Transverse colon (tissue), 4 donors: ENCODE measurements at regions not wholly inside any gene's neighbourhood (a gene's known extent, or its start where the extent isn't known, plus 50 kb on each side); places are given as distances from the start of the nearest gene placed in this dataset.
A peak's percentile ranks its signal among the peaks of the same experiment; 100 is the strongest.

Source experiments
- DNase-seq: peaks from one replicate; pipeline ENCODE4 v3.0.0-alpha.2; 2019
- H3K27ac ChIP-seq, 4 donors: fragments of 200-600 bp; sonication (generic); 2 replicates each; pipeline ENCODE4 v1.5.1; 2016 to 2018; ENCODE audit warnings: inconsistent platforms in 4 of 4
- H3K27me3 ChIP-seq: fragments of 200-600 bp; sonication (generic); 2 replicates; pipeline ENCODE4 v1.5.1; 2017; ENCODE audit warnings: inconsistent platforms
- H3K36me3 ChIP-seq, 4 donors: fragments of 200-600 bp; sonication (generic); 2 replicates each; pipeline ENCODE4 v1.5.1; 2017 to 2019; ENCODE audit warnings: inconsistent platforms in 4 of 4
- H3K4me1 ChIP-seq, 4 donors: fragments of 200-600 bp; sonication (generic); 2 replicates each; pipeline ENCODE4 v1.5.1; 2017 to 2020; ENCODE audit warnings: inconsistent platforms in 4 of 4
- H3K4me3 ChIP-seq, 4 donors: fragments of 200-600 bp; sonication (generic); 1 replicate in 1 of 4; 2 replicates in 3 of 4; pipeline versions ENCODE4 v1.5.1 to v1.6.1; 2017 to 2019; ENCODE audit warnings: inconsistent platforms in 4 of 4
- H3K9me3 ChIP-seq, 2 donors: fragments of 200-600 bp; sonication (generic); 2 replicates each; pipeline ENCODE4 v1.5.1; 2017 to 2019; ENCODE audit warnings: inconsistent platforms in 2 of 2
- CTCF ChIP-seq, 5 experiments: fragments of 200-600 bp in 3 of 5; fragments of 450-650 bp in 2 of 5; sonication (generic) in 3 of 5; IDR thresholded peaks; 1 replicate in 2 of 5; 2 replicates in 3 of 5; pipeline ENCODE4 v1.5.1; 2016 to 2017; ENCODE audit warnings: antibody characterized with exemption in 5 of 5, inconsistent platforms in 3 of 5, mild to moderate bottlenecking in 2 of 5, moderate library complexity in 1 of 5
- EP300 ChIP-seq: sonication (generic); formaldehyde crosslinking; IDR thresholded peaks from one replicate; pipeline ENCODE4 v1.6.1; 2017; ENCODE audit warnings: antibody characterized with exemption, low read depth
- POLR2A ChIP-seq: fragments of 450-650 bp; IDR thresholded peaks from one replicate; pipeline ENCODE4 v1.6.1; 2016; ENCODE audit warnings: antibody characterized with exemption, mild to moderate bottlenecking, moderate library complexity
- POLR2AphosphoS5 ChIP-seq, 3 donors: sonication (generic); formaldehyde crosslinking; IDR thresholded peaks; one replicate each; pipeline ENCODE4 v1.6.1; 2016; ENCODE audit warnings: antibody characterized with exemption in 3 of 3
- WGBS, 2 donors: methylation state at CpG; one replicate each; pipeline ENCODE4 v1.1.5; 2018; ENCODE audit warnings: low coverage in 1 of 2; 5-methylcytosine and 5-hydroxymethylcytosine counted together
- in situ Hi-C, 4 donors: fragments of 200-750 bp; cut with MboI; loops; one replicate each; pipeline versions ENCODE4 v1.15.0 to v1.15.1; 2017; ENCODE audit warnings: low sequenced_read_pairs in 3 of 4, low pct_ligation_motif_present in 1 of 4, low pct_unique_long_range_greater_than_20kb in 1 of 4
- intact Hi-C: fragments of 100-400 bp; cut with DNase I; formaldehyde crosslinking; loops from one replicate; pipeline ENCODE4 v1.15.1; 2023; ENCODE audit warnings: low total_unique reads

- DNase-seq = no peak
- Histone ChIP-seq H3K27ac (no peak overlapping the region), H3K27me3 (no peaks in the 10 kb centered on the region), H3K4me1 (peaks cover 0 to 5% (median 0%) of the 10 kb centered on the region in 4 donors), H3K4me3 (no peak overlapping the region), H3K36me3 (no peaks in the 10 kb centered on the region), H3K9me3 (no peaks in the 10 kb centered on the region)
- in situ Hi-C loops (no loop called here), intact Hi-C loops (no loop called here)
- TF ChIP-seq EP300 (no peak), CTCF (IDR thresholded peaks at IDR 0.05) (no peak), POLR2AphosphoS5 (IDR thresholded peaks at IDR 0.05) (no peak), POLR2A (no peak)
- WGBS, 2 donors = 88% methylated on average over 3 to 4 of the region's 4 CpGs
Measured at GRCh38 chr13:34356686-34357434, 538.9 kb downstream of the RFC3 start.

DNA sequence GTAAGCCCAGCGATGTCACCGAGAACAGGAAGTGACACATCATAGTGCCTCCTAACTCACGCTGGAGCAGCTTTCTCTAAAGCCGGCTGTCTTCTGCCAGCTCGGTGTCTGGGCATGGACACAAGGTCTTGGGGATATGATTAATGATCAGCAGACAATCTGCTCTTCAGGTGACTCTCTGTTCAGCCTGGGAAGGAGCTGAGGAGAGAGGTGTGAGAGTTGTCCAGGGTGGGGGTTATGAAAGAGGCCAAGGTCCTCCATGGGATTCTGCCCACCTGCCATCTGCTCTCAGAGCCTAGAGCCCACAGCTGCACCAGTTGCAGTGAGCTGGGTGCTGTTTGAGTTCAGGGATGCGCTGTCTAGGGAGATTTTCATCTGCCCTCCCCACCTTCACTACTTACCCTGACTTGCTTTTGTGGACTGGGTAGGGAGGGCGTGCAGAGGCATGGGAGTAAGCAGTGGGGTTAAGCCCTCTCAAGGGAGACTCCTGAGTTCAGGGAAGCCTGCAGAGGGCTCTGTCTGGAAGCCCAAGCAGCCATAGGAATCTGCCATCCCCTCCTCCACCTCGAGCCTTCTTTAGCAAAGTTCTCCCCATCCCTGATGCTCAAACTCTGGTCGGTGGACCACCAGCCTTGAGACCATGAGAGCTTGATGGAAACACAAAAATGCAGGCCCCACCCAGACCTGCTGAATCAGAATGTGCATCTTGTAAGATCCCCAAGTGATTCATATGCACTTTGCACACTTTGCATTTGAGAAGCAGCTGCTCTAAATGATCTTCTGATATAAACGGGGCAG is 539.7 kb downstream of the RFC3 start:
- TF ChIP-seq CTCF (IDR thresholded peaks at IDR 0.05) (no peak), POLR2A (no peak), POLR2AphosphoS5 (IDR thresholded peaks at IDR 0.05) (no peak), EP300 (no peak)
- in situ Hi-C loops = no loop called here
- intact Hi-C loops = no loop called here
- H3K36me3 ChIP-seq = no peaks in the 10 kb centered on the region
- H3K9me3 ChIP-seq = no peaks in the 10 kb centered on the region
- no peak for DNase-seq
- H3K4me1 ChIP-seq = peaks cover 0 to 5% (median 0%) of the 10 kb centered on the region in 4 donors
- no peak overlapping the region for H3K27ac ChIP-seq
- no peaks in the 10 kb centered on the region for H3K27me3 ChIP-seq
- H3K4me3 ChIP-seq = no peak overlapping the region
- 64% methylated on average over 10 of the region's 10 CpGs; no CpG with 5 or more reads in 1 of the 2 donors for WGBS, 2 donors

DNA sequence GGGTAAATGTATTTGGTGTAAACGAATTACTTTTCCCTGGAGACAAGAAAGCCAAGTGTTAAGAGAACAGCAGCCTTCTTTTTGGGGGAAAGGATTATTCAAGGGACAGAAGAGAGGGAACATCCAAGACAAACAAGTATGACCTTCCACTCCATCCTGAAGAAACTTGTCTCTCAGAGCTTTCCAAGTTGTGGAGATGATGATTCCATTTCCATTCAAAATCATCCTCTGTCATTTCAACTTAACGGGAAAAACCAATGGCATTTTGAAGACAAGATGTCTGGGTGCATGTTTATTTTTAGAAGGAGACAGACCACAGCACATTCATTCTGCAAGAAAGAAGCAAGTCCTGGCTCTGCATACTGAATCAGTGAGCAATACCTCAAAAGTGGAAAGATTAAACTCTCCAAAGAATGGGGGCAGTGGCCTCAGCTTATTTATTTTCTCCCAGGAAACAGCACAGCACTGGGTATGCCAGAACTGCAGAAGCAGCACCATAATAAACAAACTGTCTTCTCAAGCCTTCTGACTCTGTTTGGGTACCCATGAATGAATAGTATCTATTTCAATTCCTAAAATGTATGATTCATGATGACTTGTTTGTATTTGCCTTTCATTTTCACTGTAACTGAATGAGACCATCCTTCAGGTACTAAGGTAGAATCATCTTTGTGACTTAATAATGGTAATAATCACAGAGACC is 541.0 kb downstream of the RFC3 start:
- H3K9me3 ChIP-seq = no peaks in the 10 kb centered on the region
- DNase-seq = no peak
- 60 to 65% methylated on average over 2 of the region's 2 CpGs for WGBS, 2 donors
- no peaks in the 10 kb centered on the region for H3K36me3 ChIP-seq
- H3K27me3 ChIP-seq = no peaks in the 10 kb centered on the region
- TF ChIP-seq CTCF (IDR thresholded peaks at IDR 0.05) (no peak), POLR2A (no peak), POLR2AphosphoS5 (IDR thresholded peaks at IDR 0.05) (peak in 2 of 3 donors; percentile 10 to 28), EP300 (no peak)
- intact Hi-C loops = no loop called here
- in situ Hi-C loops = no loop called here
- no peak overlapping the region for H3K4me3 ChIP-seq
- no peak overlapping the region for H3K27ac ChIP-seq
- peaks cover 0 to 5% (median 0%) of the 10 kb centered on the region in 4 donors for H3K4me1 ChIP-seq

DNA sequence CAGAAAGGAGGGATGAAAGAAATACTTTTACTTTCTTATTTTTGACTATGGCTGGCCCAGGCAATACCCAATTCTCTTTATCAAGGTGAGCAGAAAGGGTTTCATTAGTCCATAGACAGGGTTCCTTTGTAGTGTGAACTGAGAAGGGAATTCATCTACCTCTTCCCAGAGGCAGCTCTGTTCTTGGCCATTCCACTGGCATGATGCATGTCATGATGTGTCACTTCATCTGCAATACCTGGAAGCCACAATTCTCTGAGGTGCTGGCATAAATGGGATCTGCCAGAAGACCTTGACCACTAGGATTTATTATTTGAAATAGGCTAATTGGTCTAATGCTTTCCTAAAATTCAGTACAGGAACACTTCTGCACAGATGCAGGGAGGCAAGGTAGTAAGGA is 542.8 kb downstream of the RFC3 start:
- Histone ChIP-seq H3K36me3 (no peaks in the 10 kb centered on the region), H3K27ac (no peak overlapping the region), H3K4me1 (peaks cover 0 to 5% (median 0%) of the 10 kb centered on the region in 4 donors), H3K4me3 (no peak overlapping the region), H3K9me3 (no peaks in the 10 kb centered on the region), H3K27me3 (no peaks in the 10 kb centered on the region)
- TF ChIP-seq POLR2AphosphoS5 (IDR thresholded peaks at IDR 0.05) = no peak
- no peak for TF ChIP-seq POLR2A
- no peak for TF ChIP-seq EP300
- TF ChIP-seq CTCF (IDR thresholded peaks at IDR 0.05) = no peak
- DNase-seq = no peak
- in situ Hi-C loops = no loop called here
- intact Hi-C loops = no loop called here
